HG03432 (cell line): ENCODE measurements at regions not wholly inside any gene's neighbourhood (a gene's known extent, or its start where the extent isn't known, plus 50 kb on each side); places are given as distances from the start of the nearest gene placed in this dataset.
"Not testable (repeated sequence)": the region's sequence is repeated elsewhere in the genome, so short reads cannot be mapped to it uniquely, and the experiment has no call there.

Experiments
- ATAC-seq: cut with Tn5 transposase; IDR thresholded peaks from one replicate; pipeline ENCODE4 v1.9.1; 2021; ENCODE audit warnings: mild to moderate bottlenecking, moderate library complexity; ENCODE audit not compliant: unreplicated experiment

GRCh38 chr7:96826089-96826488, 116.4 kb upstream of the SEM1 start:
- no peak for ATAC-seq

GRCh38 chr7:96827701-96828100, 118.1 kb upstream of the SEM1 start:
- no peak for ATAC-seq

- not testable (repeated sequence) for ATAC-seq
These were observed 119.5 kb upstream of the SEM1 start for GRCh38 chr7:96829121-96829520.

GRCh38 chr7:96831446-96831845, 121.8 kb upstream of the SEM1 start:
- ATAC-seq = no peak

- ATAC-seq = no peak
These were observed 122.5 kb upstream of the SEM1 start for GRCh38 chr7:96832092-96832662.

- no peak for ATAC-seq
These were observed 124.2 kb upstream of the SEM1 start for GRCh38 chr7:96833676-96834453.

GRCh38 chr7:96836456-96836855, 126.8 kb upstream of the SEM1 start:
- no peak for ATAC-seq

- peak; percentile 96 for ATAC-seq
These were observed 127.9 kb upstream of the SEM1 start for GRCh38 chr7:96837593-96837992.

- ATAC-seq = no peak
These were observed 128.8 kb upstream of the SEM1 start for GRCh38 chr7:96838481-96838880.

GRCh38 chr7:96855139-96855538, 145.5 kb upstream of the SEM1 start:
- ATAC-seq = no peak

GRCh38 chr7:96855691-96856090, 146.0 kb upstream of the SEM1 start:
- ATAC-seq = no peak

- ATAC-seq = no peak
These were observed 135.8 kb upstream of the DLX6 start for GRCh38 chr7:96869538-96869937.

- no peak for ATAC-seq
These were observed 135.2 kb upstream of the DLX6 start for GRCh38 chr7:96870185-96870584.

GRCh38 chr7:96870934-96871333, 134.4 kb upstream of the DLX6 start:
- no peak for ATAC-seq

- no peak for ATAC-seq
These were observed 117.9 kb upstream of the DLX6 start for GRCh38 chr7:96887426-96887825.

GRCh38 chr7:96899108-96899507, 106.2 kb upstream of the DLX6 start:
- no peak for ATAC-seq

GRCh38 chr7:96901822-96902445, 103.4 kb upstream of the DLX6 start:
- ATAC-seq = no peak

- peak; percentile 44 for ATAC-seq
These were observed 101.4 kb upstream of the DLX6 start for GRCh38 chr7:96903906-96904305.

- ATAC-seq = no peak
These were observed 94.9 kb upstream of the DLX6 start for GRCh38 chr7:96910486-96910885.

GRCh38 chr7:96915029-96915428, 90.3 kb upstream of the DLX6 start:
- ATAC-seq = no peak

GRCh38 chr7:96920064-96920463, 85.3 kb upstream of the DLX6 start:
- no peak for ATAC-seq

- no peak for ATAC-seq
These were observed 84.6 kb upstream of the DLX6 start for GRCh38 chr7:96920713-96921112.
